PC-9 (cell line): ENCODE measurements at regions not wholly inside any gene's neighbourhood (a gene's known extent, or its start where the extent isn't known, plus 50 kb on each side); places are given as distances from the start of the nearest gene placed in this dataset.

ENCODE experiments used
- BruUV-seq: library from RNA; stranded (reverse); fragments of 400-500 nt; replicated peaks from 2 replicates; lab custom pipeline; 2021; lab: Mats Ljungman, UMichigan
- CTCF ChIA-PET: fragments of 300-600 bp; sonication (Branson Sonifier 250); formaldehyde crosslinking; loops from one replicate; lab custom pipeline; 2022; ENCODE audit warnings: antibody characterized with exemption; lab: Charles Lee
- POLR2A ChIA-PET: fragments of 300-600 bp; sonication (Branson Sonifier 250); formaldehyde crosslinking; loops from one replicate; lab custom pipeline; 2022; ENCODE audit warnings: antibody characterized with exemption; ENCODE audit not compliant: unreplicated experiment; lab: Charles Lee
- DNase-seq, 2 experiments: peaks; one replicate each; pipeline versions ENCODE4 v3.0.0 to v3.0.0-alpha.2; 2015 to 2022; ENCODE audit warnings: mixed read lengths in 1 of 2
- H2AFZ ChIP-seq: fragments of 200-600 bp; sonication (generic); 2 replicates; pipeline ENCODE4 v1.8.1; 2017; ENCODE audit warnings: antibody characterized with exemption
- H3F3A ChIP-seq: fragments of 200-600 bp; sonication (generic); 2 replicates; pipeline ENCODE4 v1.8.1; 2017; ENCODE audit warnings: antibody characterized with exemption, mild to moderate bottlenecking, low read depth; ENCODE audit not compliant: insufficient read depth
- H3K27ac ChIP-seq: fragments of 200-600 bp; sonication (generic); 2 replicates; pipeline ENCODE4 v1.6.1; 2016; ENCODE audit warnings: mixed run types
- H3K27me3 ChIP-seq: fragments of 200-600 bp; sonication (generic); 2 replicates; pipeline ENCODE4 v1.6.1; 2016; ENCODE audit warnings: low read depth, mixed run types; ENCODE audit not compliant: insufficient read depth
- H3K36me3 ChIP-seq: fragments of 200-600 bp; sonication (generic); 2 replicates; pipeline ENCODE4 v1.6.1; 2016; ENCODE audit warnings: low read depth, mixed run types
- H3K4me1 ChIP-seq: fragments of 200-600 bp; sonication (generic); replicated peaks from 2 replicates; pipeline ENCODE4 v1.6.1; 2016; ENCODE audit warnings: mixed run types; ENCODE audit not compliant: insufficient read depth
- H3K4me2 ChIP-seq: fragments of 200-600 bp; sonication (generic); 2 replicates; pipeline ENCODE4 v1.6.1; 2017; ENCODE audit warnings: mixed run types
- H3K4me3 ChIP-seq: fragments of 200-600 bp; sonication (generic); 2 replicates; pipeline ENCODE4 v1.6.1; 2016; ENCODE audit warnings: mixed run types
- H3K79me2 ChIP-seq: fragments of 200-600 bp; sonication (generic); 2 replicates; pipeline ENCODE4 v1.6.1; 2017; ENCODE audit warnings: low read depth, mixed run types
- H3K9me2 ChIP-seq: fragments of 200-600 bp; sonication (generic); 2 replicates; pipeline ENCODE4 v1.8.1; 2017; ENCODE audit warnings: mild to moderate bottlenecking; ENCODE audit not compliant: insufficient read depth
- H3K9me3 ChIP-seq: fragments of 200-600 bp; sonication (generic); 2 replicates; pipeline ENCODE4 v1.8.1; 2016; ENCODE audit warnings: low read depth; ENCODE audit not compliant: insufficient read depth
- H4K20me1 ChIP-seq: fragments of 200-600 bp; sonication (generic); 2 replicates; pipeline ENCODE4 v1.8.1; 2017; ENCODE audit not compliant: insufficient read depth
- EZH2 ChIP-seq: fragments of 200-600 bp; sonication (generic); IDR thresholded peaks from 2 replicates; pipeline ENCODE4 v1.8.0; 2017; ENCODE audit warnings: antibody characterized with exemption, low read depth
- intact Hi-C: fragments of 100-400 bp; cut with micrococcal nuclease; formaldehyde crosslinking; loops from one replicate; pipeline ENCODE4 v1.10.0; 2022; ENCODE audit not compliant: unreplicated experiment
- TF ChIP-seq, protein P1 (sequence below): fragments of 200-600 bp; sonication (generic); conservative IDR thresholded peaks from 2 replicates; pipeline ENCODE4 v1.6.1; 2017; ENCODE audit warnings: mixed run types, antibody characterized with exemption, mild to moderate bottlenecking, moderate library complexity

DNA sequence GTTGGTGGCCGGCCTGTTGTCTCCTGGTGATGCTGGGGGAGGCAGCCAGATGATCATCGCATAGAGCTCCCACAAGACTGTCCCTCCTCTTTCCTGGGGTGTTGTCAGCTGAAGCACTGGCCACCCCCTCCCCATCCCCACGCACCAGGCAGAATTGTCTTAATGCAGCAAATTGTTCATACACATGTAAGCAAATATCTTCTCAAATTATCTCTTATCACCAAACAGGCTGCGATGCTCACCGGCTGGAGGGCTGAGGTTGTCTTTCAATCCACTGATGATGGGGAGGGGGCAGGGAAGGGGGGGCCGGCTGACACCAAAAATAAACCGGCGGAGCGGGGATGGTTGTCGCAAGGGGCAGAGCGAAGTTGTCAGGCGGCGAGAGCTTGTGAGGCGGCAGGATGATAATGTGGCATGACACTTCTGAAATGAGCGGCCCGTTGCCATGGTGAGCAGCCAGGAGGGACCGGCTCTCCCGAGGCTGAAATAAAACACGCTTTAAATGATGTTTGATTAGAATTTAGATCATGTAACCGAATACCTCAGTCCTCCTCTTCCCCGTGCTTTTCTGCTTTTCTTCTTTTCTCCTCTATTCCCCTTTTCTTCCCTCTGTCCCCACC lies 59.8 kb downstream of the MRM1 start:
- ChIA-PET POLR2A (no interaction called here), CTCF (no interaction called here)
- Histone ChIP-seq H3K4me3 (no peak overlapping the region), H3K79me2 (no peaks in the 10 kb centered on the region), H3K27ac (no peak overlapping the region), H3K9me2 (no peaks in the 10 kb centered on the region), H3K27me3 (no peaks in the 10 kb centered on the region), H3K36me3 (no peaks in the 10 kb centered on the region), H3K4me1 (0 out of 2 replicates have a peak, but pooled peaks cover 8% of the 10 kb centered on the region), H3K9me3 (no peaks in the 10 kb centered on the region), H3F3A (no peaks in the 10 kb centered on the region), H2AFZ (no peak overlapping the region), H3K4me2 (no peak overlapping the region), H4K20me1 (no peaks in the 10 kb centered on the region)
- TF ChIP-seq, protein P1, sequence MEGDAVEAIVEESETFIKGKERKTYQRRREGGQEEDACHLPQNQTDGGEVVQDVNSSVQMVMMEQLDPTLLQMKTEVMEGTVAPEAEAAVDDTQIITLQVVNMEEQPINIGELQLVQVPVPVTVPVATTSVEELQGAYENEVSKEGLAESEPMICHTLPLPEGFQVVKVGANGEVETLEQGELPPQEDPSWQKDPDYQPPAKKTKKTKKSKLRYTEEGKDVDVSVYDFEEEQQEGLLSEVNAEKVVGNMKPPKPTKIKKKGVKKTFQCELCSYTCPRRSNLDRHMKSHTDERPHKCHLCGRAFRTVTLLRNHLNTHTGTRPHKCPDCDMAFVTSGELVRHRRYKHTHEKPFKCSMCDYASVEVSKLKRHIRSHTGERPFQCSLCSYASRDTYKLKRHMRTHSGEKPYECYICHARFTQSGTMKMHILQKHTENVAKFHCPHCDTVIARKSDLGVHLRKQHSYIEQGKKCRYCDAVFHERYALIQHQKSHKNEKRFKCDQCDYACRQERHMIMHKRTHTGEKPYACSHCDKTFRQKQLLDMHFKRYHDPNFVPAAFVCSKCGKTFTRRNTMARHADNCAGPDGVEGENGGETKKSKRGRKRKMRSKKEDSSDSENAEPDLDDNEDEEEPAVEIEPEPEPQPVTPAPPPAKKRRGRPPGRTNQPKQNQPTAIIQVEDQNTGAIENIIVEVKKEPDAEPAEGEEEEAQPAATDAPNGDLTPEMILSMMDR = no peak
- TF ChIP-seq EZH2 = no peak
- DNase-seq = no peak
- intact Hi-C loops = no loop called here
- no TSS peak for BruUV-seq

DNA sequence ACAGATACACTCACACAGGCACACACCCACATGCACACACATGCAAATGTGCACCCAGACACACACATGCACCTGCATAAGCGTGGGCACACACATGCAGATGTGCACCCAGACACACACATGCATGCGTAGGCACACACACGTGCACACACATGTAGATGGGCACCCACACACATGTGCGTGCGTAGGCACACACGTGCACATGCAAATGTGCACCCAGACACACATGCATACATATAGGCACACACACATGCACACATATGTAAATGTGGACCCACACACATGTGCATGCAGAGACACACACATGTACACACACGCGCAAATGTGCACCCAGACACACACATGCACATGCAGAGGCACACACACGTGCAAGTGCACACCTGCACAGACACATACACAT lies 60.3 kb downstream of the MRM1 start:
- H3K9me2 ChIP-seq = no peaks in the 10 kb centered on the region
- no peaks in the 10 kb centered on the region for H4K20me1 ChIP-seq
- H3K4me2 ChIP-seq = no peak overlapping the region
- intact Hi-C loops = no loop called here
- no peak for DNase-seq
- H3K4me1 ChIP-seq = 0 out of 2 replicates have a peak, but pooled peaks cover 8% of the 10 kb centered on the region
- ChIA-PET POLR2A (no interaction called here), CTCF (no interaction called here)
- no TSS peak for BruUV-seq
- H2AFZ ChIP-seq = no peak overlapping the region
- no peaks in the 10 kb centered on the region for H3F3A ChIP-seq
- H3K4me3 ChIP-seq = no peak overlapping the region
- H3K79me2 ChIP-seq = no peaks in the 10 kb centered on the region
- H3K27me3 ChIP-seq = no peaks in the 10 kb centered on the region
- H3K9me3 ChIP-seq = no peaks in the 10 kb centered on the region
- no peak overlapping the region for H3K27ac ChIP-seq
- no peaks in the 10 kb centered on the region for H3K36me3 ChIP-seq
- no peak for TF ChIP-seq EZH2
- TF ChIP-seq, protein P1 = no peak

DNA sequence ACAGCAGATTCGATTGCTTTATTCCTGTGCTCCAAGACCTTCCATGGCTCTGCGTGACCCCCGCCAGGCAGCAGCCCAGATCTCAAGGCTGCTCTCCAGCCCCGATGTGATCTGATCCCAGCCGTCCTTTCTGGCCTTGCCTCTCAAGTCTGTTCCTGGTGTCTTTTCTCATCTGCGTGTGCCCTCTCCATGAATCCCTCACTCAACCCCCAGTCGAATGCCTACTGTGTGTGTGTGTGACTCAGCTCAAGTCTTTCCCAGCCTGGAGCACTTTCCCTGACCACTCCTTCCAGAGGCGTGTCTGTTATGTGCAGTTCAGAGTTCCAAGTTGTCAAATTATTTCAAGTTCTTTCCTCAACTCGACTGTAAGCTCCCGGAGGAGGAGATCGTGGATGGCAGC lies 64.0 kb downstream of the MRM1 start:
- Histone ChIP-seq H3K9me2 (no peaks in the 10 kb centered on the region), H3K4me2 (peak overlapping the region; percentile 15; the same call in 1 of the 2 replicates), H3K4me3 (no peak overlapping the region), H3K27ac (no peak overlapping the region), H3K36me3 (no peaks in the 10 kb centered on the region), H4K20me1 (no peaks in the 10 kb centered on the region; the same call in 1 of the 2 replicates), H2AFZ (no peak overlapping the region), H3K9me3 (no peaks in the 10 kb centered on the region), H3K27me3 (no peaks in the 10 kb centered on the region), H3F3A (no peaks in the 10 kb centered on the region), H3K79me2 (no peaks in the 10 kb centered on the region), H3K4me1 (0 out of 2 replicates have a peak, but pooled peaks cover 8% of the 10 kb centered on the region)
- peak; percentile 27 to 51 for DNase-seq
- ChIA-PET POLR2A (no interaction called here), CTCF (interaction anchor here (0.5 kb wide), 1 partner anchor 382 kb away, joined by 10 read pairs; no protein-coding TSS in a partner anchor)
- no TSS peak for BruUV-seq
- TF ChIP-seq EZH2 = no peak
- TF ChIP-seq, protein P1 = no peak
- intact Hi-C loops = no loop called here
